H1 (cell line): ENCODE measurements at regions not wholly inside any gene's neighbourhood (a gene's known extent, or its start where the extent isn't known, plus 50 kb on each side); places are given as distances from the start of the nearest gene placed in this dataset.

ENCODE experiments used
- HDAC2 ChIP-seq, 2 experiments: fragments of 300-600 bp in 1 of 2; sonication (generic) in 1 of 2; IDR thresholded peaks; 2 replicates each; pipeline ENCODE4 v1.6.1; 2011 to 2012; ENCODE audit warnings: low read depth in 2 of 2, low read length in 2 of 2, mild to moderate bottlenecking in 2 of 2, moderate library complexity in 2 of 2, borderline replicate concordance in 1 of 2, inconsistent platforms in 1 of 2
- POLR2AphosphoS5 ChIP-seq: IDR thresholded peaks from 2 replicates; pipeline ENCODE4 v1.6.1; 2011; ENCODE audit warnings: low read depth, low read length
- RBBP5 ChIP-seq: IDR thresholded peaks from 2 replicates; pipeline ENCODE4 v1.7.1; 2012; ENCODE audit warnings: low read depth, mild to moderate bottlenecking, inconsistent platforms, low read length, moderate library complexity, borderline replicate concordance

- TF ChIP-seq HDAC2 (IDR thresholded peaks at IDR 0.05; ENCODE audit: borderline replicate concordance in 1 of 2, low read depth in 2 of 2, low read length in 2 of 2) (no peak), RBBP5 (no peak), POLR2AphosphoS5 (no peak)
These were observed 78.0 kb downstream of the YTHDF1 start (continued) for GRCh38 chr20:63137851-63138415.
